Lower leg skin (tissue), 4 donors: ENCODE measurements at regions not wholly inside any gene's neighbourhood (a gene's known extent, or its start where the extent isn't known, plus 50 kb on each side); places are given as distances from the start of the nearest gene placed in this dataset.

Source experiments
- DNase-seq, 2 donors: peaks; one replicate each; pipeline ENCODE4 v3.0.0-alpha.2; 2019; ENCODE audit warnings: low spot score in 2 of 2
- H3K4me3 ChIP-seq: fragments of 200-600 bp; sonication (generic); 2 replicates; pipeline ENCODE4 v1.5.1; 2017; ENCODE audit warnings: mild to moderate bottlenecking, low read depth; ENCODE audit not compliant: poor library complexity, severe bottlenecking
- POLR2A ChIP-seq, 2 donors: fragments of 450-650 bp; IDR thresholded peaks; one replicate each; pipeline ENCODE4 v1.6.1; 2016 to 2017; ENCODE audit warnings: antibody characterized with exemption in 2 of 2, mild to moderate bottlenecking in 1 of 2, moderate library complexity in 1 of 2
- WGBS, 2 donors: methylation state at CpG; one replicate each; pipeline ENCODE4 v1.1.5; 2018; 5-methylcytosine and 5-hydroxymethylcytosine counted together
- intact Hi-C: fragments of 100-400 bp; cut with DNase I; formaldehyde crosslinking; loops from one replicate; pipeline ENCODE4 v1.15.0; 2023; ENCODE audit warnings: low total_unique reads
- TF ChIP-seq, protein P1 (sequence below), 3 donors: fragments of 450-650 bp; IDR thresholded peaks; one replicate each; pipeline ENCODE4 v1.5.1; 2016; ENCODE audit warnings: antibody characterized with exemption in 3 of 3, mild to moderate bottlenecking in 3 of 3, moderate library complexity in 2 of 3

GRCh38 chr2:189379731-189380261 lies 61.5 kb upstream of the WDR75 start:
- H3K4me3 ChIP-seq: no peak overlapping the region
- TF ChIP-seq, protein P1, sequence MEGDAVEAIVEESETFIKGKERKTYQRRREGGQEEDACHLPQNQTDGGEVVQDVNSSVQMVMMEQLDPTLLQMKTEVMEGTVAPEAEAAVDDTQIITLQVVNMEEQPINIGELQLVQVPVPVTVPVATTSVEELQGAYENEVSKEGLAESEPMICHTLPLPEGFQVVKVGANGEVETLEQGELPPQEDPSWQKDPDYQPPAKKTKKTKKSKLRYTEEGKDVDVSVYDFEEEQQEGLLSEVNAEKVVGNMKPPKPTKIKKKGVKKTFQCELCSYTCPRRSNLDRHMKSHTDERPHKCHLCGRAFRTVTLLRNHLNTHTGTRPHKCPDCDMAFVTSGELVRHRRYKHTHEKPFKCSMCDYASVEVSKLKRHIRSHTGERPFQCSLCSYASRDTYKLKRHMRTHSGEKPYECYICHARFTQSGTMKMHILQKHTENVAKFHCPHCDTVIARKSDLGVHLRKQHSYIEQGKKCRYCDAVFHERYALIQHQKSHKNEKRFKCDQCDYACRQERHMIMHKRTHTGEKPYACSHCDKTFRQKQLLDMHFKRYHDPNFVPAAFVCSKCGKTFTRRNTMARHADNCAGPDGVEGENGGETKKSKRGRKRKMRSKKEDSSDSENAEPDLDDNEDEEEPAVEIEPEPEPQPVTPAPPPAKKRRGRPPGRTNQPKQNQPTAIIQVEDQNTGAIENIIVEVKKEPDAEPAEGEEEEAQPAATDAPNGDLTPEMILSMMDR (IDR thresholded peaks at IDR 0.05): no peak
- no peak for TF ChIP-seq POLR2A (IDR thresholded peaks at IDR 0.05)
- DNase-seq: no peak
- WGBS, 2 donors: 52 to 77% methylated on average over 1 of the region's 1 CpG
- intact Hi-C loops: no loop called here

GRCh38 chr2:189382668-189383067 lies 58.6 kb upstream of the WDR75 start:
- TF ChIP-seq, protein P1 (IDR thresholded peaks at IDR 0.05): no peak
- TF ChIP-seq POLR2A (IDR thresholded peaks at IDR 0.05): no peak
- H3K4me3 ChIP-seq: no peak overlapping the region
- intact Hi-C loops: no loop called here
- no peak for DNase-seq

DNA sequence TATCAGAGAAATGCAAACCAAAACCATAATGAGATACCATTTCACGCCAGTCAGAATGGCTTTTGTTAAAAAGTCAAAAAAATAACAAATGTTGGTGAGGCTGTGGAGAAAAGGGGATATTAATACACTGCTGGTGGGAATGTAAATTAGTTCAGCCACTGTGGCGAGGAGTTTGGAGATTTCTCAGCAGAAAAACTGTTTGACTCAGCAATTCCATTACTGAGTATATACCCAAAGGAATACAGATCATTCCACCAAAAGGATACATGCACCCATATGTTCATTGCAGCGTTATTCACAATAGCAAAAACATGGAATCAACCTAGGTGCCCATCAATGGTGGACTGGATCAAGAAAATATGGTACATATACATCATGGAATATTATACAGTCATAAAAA lies 54.5 kb upstream of the WDR75 start:
- TF ChIP-seq, protein P1 (IDR thresholded peaks at IDR 0.05): no peak
- TF ChIP-seq POLR2A (IDR thresholded peaks at IDR 0.05): no peak
- WGBS, 2 donors: 93 to 95% methylated on average over 3 of the region's 3 CpGs

DNA sequence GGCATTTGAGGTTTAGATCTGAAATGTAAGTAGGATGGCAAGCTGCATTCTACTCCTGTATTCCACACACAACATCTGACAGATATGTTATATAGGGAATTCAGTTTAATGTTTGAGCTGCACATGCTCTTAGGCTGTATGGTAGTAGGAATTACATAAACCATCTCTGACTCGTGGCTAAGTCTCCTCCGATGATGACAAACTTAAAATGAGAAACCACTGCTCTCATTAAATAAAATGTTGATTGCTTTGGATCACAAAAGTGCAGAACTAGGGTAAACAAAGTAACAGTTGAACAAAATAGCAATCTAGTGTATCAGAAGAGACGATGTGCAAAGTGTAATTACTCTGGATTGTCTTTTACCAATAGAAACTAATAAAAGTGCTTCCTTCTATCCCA lies 50.1 kb upstream of the WDR75 start:
- intact Hi-C loops: no loop called here
- WGBS, 2 donors: 87 to 88% methylated on average over 3 of the region's 3 CpGs
- TF ChIP-seq, protein P1 (IDR thresholded peaks at IDR 0.05): no peak
- no peak for TF ChIP-seq POLR2A (IDR thresholded peaks at IDR 0.05)
- DNase-seq: no peak
- no peak overlapping the region for H3K4me3 ChIP-seq

More for the DNA sequence above, 54.5 kb upstream of the WDR75 start:
- intact Hi-C loops: no loop called here
- no peak overlapping the region for H3K4me3 ChIP-seq
- DNase-seq: no peak
